GM18861 (cell line): ENCODE measurements at regions not wholly inside any gene's neighbourhood (a gene's known extent, or its start where the extent isn't known, plus 50 kb on each side); places are given as distances from the start of the nearest gene placed in this dataset.
A peak's percentile ranks its signal among the peaks of the same experiment; 100 is the strongest.

Experiments
- ATAC-seq: cut with Tn5 transposase; IDR thresholded peaks from one replicate; pipeline ENCODE4 v1.9.1; 2021; ENCODE audit not compliant: unreplicated experiment

DNA sequence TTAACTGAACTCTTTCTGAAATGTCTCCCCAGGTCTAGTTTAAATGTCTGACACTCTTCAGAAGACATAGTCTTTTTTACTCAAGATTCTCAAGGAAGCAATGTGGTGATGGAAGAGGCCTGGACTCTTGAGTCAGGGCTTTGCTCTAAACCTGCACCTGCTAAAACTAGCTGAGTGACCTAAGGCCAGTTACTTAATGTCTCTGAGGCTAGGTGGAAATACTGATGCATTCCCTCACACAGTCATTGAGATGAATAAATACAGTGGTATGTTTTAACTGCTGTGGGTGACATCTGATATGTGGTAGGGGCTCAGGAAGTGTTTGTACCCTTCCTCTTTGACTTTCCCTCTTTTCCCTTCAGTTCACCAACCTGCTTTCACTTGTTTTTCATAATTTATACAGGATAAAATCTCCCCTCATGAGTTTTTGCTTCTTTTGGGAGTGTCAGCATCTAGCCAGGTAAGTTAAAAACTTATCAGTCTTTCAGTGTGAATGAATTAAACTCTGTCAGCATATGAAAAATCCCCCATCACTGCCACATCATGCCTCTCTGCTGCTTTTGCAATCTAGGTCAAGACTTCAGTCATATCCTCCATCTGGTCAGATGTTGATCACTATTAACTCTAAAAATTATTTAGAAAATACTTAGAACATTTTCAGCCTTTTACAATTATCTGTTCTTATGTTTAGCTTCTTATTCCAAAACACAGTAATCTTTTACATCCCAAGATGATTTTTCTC lies 178.7 kb upstream of the TNFAIP3 start:
- ATAC-seq: no peak

DNA sequence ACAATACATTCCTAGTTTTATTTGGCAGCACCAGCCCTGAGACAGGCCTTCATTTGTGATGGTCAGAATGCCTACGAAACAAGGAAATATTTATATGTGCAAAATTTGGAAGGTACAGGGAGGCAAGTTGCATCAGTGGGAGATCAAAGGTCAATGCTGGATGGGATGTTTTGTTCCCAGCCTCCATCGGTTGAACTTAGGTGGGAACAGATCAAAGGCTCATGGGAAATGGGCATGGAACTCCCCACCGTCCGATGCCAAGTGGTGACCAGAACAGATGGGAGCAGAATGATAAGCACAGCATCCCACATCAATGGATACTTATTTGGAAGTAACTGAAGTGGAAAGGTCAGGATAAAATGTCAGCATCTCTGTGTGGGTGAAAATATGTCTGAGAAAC lies 177.7 kb upstream of the TNFAIP3 start:
- no peak for ATAC-seq

DNA sequence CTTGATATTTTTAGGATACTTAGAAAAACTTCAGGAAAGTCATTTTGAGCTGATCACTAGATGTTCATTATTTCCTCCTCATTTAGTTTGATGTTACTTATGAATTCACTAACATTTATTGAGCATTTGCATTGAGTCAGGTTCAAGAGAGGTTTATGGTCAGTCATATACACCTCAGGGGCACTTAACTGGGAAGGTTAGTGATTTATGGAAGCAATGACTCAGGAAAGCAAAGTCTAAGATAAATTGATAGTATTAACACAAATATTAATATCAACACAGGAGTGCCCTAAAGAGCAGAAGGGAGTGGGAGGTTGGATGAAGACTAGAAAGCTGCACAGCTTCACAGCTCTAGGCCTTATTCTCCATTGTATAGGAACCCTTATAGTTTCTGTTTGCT lies 177.0 kb upstream of the TNFAIP3 start:
- ATAC-seq: no peak

DNA sequence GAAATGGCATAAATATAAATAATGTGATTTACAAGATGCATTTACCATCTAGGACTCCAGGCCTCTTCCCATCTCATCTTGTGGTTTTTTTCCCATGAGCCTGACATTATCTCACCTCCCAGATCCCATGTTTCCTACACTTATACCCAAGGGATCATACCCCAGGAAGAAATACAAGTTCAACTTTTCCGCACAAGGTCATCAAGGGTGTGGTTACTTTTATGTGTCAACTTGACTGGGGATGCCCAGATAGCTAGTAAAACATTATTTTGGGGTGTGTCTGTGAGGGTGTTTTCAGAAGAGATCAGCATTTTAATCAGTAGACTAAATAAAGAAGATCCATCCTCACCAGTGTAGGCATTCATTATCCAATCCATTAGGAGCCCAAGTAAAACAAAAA lies 176.3 kb upstream of the TNFAIP3 start:
- ATAC-seq: no peak

DNA sequence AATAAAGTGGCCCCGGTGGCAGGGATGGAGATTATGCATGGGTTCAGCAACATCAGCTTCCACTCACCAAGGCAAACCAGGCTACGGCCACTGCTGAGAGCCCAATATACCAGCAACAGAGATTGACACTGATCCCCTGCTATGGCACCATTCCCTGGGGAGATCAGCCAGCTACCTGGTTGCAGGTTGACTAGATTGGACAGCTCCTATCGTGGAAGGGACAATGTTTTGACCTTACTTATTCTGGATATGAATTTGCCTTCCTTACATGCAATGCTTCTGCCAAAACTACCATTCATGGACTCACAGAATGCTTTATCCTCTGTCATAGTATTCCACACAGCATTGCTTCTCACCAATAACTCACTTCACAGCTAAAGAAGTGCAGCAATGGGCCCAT lies 174.8 kb upstream of the TNFAIP3 start:
- no peak for ATAC-seq

DNA sequence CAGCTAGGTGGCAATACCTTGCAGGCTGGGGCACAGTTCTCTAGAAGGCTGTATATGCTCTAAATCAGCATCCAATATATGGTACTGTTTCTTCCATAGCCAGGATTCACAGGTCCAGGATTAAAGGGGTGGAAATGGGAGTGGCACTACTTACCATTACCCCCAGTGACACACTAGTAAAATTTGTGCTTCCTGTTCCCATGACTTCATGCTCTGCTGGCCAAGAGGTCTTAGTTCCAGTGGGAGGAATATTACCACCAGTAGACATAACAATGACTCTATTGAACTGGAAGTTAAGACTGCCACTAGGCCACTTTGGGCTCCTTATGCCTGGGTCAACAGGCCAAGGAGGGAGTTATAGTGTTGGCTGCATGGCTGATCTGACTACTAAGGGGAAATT lies 174.3 kb upstream of the TNFAIP3 start:
- ATAC-seq: no peak

DNA sequence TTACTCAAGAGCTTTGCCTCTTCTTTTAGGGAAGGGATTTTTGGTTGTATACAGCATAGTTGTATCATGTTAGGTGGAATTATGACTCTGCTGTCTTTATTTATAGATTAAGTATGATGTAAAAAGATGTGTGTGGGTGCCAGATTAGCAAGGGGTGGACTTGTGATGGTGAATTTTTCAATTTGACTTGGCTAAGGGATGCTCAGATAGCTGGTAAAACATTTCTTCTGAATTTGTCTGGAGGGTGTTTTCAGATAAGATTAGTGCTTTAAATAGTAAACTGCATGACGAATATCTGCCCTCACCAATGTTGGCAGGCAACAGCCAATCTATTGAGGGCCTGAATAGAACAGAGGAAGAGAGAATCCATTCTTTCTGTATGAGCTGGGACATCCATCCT lies 173.3 kb upstream of the TNFAIP3 start:
- no peak for ATAC-seq

DNA sequence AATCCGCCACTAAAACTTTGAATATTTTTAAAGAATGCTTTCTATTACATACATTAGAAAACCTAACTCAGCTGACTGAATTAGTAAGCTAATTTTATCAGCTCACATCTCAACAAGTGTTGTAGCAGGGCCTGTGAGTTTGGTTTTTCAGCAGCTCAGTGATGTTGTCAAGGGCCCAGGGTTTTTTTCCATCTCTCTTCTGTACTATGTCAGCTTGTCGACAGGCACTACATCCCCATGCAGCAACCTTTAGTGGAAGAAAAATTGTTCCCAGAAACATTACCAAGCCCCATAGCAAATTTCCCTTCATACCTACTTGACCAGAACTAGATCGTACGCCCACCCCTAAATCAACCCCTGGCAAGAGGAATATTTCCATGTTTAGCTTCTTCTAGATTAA lies 170.3 kb upstream of the TNFAIP3 start:
- ATAC-seq: no peak

DNA sequence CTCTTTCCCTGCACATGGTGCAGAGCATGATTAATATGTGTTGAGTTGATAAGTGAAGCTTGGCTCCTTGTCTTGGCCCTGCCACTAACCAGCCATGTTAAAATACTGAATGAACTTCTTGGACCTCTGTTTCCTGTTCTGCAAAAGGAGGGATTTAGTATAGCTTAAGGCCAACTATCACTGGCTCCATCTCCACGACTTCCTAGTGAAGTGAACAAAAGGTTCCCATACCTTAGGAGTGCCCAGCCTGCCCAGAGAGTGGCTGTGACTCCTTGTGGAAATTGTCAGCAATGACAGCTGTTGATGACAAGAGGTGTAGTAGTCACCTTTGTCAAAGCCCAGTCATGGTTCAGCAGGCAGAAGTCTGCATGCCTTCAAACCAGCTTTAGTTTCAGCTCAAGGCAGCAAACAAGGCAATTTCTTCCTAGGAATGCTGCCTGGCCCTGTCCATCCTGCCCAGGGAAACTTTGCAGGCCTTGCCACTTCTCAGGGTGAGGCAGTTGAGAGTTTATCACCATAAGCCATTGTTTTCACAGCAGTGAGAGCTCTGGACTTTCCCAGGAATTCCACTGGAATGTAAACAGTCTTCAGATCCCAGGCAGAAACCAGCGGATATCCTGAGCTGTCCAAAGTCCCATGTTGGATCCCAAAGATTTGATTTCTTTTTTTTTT lies 169.7 kb upstream of the TNFAIP3 start:
- peak; percentile 66 for ATAC-seq

DNA sequence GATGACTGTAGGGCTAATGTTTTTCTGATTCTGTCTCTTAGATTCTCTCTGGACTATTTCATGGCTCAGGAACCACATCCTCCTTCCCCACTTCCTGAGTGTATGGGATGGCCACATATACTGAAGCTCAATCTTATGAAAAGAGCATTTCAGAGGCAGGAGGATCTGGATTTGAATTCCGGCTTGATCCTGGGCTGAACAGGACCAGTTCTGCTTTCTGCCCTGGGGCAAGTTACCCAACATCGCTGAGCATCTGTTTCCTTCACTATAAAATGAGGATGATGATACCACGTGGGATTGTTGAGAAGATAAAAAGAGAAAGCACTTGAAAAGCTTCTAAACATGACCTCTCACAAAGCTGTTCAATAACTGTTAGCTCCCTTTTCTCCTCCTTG lies 168.4 kb upstream of the TNFAIP3 start:
- ATAC-seq: no peak

DNA sequence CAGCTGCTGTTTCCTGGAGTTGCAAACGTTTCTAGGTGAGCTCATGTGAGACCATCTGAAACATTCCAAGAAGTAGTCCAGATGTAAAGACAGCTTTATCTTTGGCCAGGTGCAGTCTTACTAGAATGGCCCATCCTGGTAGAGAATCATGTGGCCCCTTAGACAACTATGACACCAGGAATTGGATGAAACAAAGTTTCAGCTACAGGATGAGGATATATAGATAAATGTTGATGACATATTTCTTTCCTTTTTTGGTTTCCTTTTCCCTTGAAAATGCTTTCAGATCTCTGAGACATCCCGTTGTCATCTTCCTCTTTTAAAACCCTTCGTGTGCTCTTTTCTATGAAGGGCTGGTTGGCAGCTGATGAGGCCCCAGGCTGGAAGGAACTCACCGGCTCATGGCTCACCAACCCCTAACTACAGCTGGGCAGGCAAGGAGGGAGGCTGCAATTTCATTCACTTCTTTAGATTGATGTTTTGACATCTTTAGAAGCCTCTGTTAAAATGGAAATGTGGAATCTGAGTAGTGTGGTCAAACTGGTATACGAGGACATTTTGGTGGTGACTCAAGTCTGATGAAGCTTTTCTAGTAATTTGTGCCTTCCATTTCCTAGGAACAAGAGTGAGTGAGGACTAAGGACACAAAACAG lies 167.9 kb upstream of the TNFAIP3 start:
- ATAC-seq: no peak

DNA sequence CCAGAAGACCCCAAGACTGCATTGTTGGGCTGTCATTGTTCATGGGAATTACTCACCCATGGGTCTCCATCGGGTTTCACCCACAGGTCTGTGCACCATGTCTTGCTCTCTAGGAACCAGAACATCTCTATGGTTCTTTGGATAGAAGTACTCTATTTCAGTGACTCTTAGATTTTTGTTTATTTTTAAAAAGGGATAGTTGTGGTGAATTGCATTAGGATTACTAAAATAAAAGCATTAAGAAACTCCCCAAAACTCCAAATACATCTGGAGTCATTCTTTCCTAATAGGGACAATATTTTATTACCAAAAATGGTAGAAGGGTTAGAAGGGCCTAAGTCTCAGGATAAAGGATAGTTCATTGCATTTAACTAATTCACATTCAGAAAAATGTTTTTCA lies 166.9 kb upstream of the TNFAIP3 start:
- no peak for ATAC-seq

DNA sequence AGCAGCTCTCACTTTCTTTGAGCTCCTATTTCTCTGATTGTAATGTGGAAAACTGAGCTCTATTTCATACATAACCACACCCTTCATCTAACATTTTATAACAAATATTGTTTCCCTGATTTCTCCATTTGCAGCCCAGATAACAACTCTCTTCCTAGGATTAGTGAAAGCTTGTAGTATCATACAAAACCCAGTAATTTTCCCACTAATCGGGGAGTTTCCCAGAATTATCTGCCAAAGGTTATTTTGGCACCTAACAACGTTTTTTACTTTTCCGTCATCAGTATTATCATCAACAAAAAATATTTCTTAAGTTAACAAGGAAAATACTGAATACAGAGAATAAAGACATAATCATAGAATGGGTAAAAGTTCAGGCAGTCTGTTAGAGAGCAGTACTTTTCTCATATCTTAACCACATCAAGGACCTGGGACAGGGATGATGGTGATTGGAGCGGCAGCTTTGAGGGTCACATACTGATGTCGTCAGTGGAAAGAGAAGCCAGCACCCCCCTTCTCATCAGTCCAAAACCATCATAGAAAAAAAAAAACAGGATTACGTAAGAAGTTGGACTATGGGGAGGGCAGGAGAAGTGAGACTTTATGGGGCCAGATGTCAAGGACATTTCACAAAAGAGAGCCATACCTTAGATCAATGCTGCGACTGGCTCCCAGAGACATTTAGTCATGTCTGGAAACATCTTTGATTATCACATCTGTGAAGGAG lies 166.1 kb upstream of the TNFAIP3 start:
- no peak for ATAC-seq

DNA sequence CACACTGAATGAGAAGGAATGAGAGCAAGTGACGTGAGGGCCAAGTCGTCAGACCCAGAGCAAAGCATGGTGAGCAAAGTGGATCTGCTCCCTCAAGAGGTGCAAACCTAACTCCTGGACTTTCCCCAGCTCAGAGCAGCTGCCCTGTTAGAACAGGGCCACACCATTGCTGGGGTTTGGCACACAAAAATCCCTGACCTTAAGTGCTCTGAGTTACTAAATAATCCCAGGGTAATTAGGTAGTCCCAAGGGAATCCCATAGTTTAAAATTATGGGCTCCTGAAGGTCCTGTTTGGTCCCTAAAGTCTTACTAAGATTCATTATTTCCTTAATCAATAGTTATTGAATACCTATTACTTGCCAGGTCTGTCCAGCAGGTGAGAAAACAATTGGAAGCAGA lies 165.1 kb upstream of the TNFAIP3 start:
- no peak for ATAC-seq

DNA sequence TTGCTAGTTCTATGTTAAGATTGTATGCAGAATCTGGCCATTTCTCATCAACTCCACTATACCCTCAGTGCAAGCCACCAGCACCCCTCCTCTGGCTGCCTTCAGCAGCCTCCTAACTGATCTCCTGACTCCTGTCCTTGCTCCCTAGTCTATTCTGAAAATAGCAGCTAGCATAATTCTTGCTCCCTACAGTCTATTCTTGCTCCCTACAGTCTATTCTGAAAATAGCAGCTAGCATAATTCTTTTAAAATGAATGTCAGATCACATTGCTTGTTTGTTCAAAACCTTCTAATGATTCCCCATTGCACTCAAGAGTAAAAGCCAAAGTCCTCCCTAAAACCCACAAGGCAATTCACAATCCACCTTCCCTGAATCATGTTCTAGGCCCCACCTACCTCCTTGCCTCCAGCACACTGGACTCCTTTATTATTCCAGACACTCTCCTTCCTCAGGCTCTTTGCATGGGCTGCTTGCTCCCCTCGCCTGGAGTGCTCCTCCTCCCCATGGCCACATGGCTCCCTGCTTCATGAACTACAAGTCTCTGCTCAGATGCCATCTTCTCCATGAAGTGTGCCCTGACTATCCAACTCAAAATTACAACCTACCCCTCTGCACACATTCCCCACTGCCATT lies 164.2 kb upstream of the TNFAIP3 start:
- ATAC-seq: no peak

DNA sequence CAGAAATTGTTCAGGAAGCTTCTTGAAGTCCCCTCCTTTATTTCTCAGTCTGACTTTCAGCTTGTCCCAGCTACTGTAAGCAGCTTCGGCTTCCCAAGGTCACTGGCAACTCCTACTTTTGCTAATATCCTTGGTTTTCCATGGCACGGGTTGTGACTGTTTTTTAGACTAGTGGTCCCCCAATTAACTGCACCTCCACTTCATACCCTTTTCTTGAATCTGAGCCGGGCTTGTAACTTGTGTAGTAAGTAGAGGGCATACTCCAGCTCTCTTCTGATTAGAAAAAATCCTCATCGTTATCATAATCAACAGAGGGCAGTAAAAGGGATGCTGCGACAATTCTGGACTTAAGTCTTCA lies 162.3 kb upstream of the TNFAIP3 start:
- no peak for ATAC-seq

DNA sequence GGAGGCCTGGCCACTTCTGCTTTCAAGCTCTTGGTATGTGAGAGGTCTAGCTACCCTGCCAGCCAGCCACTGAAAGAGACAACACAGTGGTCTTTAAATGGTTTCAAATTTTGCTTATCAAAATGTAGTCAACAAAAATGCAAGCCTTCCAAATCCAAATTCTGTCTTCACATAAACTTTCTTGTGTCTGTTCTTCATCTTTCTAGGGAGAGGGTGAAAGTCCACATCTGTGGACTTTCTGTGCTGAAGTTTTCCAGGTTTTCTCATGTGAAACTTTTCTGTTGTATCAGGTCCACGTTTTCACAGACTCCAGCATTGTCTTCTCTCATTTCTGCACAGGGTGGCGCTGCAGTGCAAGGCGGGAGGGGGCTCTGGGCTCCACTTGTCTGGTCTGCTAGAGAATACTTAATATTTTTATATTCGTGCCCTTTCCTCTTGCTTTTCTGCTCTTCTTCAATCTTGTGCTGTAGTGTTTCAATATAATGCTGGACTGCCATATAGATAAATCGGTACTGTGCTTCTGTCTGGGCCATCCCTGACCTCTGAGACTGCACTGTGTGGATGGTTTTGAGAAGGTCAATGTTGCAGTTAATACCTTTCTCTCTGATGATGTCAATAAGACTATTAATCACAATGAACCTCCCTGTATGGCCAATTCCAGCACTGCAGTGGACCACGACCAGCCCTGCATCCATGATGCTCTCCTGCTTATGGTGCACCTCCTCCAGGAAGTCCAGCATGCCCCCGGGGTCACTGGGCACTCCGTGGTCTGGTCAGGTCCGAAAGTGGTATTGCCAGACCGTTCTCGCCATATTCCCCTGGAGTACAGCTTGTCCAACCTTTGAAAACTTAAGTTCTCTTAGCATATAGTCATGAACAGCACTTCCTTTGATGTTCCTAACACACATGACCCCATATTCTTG lies 161.6 kb upstream of the TNFAIP3 start:
- ATAC-seq: no peak

DNA sequence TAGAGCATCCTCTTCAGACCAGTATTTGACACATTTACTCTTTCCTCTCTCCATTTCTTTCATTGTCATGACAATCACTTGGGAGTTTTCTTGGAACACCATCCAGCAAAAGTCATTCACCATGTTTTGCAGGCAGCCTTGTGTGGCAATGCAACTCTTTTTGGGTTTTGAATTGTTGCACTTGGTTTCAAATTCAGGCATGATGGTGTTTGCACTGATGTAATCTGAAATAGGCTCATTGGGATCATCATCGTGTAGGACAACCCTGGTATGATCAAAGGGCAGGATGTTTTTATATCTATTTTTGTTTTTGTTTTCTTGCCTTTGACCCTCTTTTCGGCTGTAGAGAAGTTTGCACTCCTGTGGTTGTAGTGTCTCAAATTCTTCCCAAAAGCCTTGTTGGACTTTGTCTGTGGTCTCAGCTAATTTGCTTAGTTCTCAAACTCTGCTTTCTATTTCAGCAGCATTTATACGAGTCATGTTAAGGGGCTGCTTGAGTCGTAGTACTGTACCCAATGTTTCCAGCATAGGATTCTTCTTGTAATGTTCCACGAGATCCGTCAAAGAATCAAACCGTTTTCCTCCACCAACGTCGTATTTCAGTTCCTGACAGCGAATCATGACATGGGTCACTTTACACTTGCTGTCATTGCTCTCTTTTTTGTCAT lies 160.8 kb upstream of the TNFAIP3 start:
- ATAC-seq: no peak

DNA sequence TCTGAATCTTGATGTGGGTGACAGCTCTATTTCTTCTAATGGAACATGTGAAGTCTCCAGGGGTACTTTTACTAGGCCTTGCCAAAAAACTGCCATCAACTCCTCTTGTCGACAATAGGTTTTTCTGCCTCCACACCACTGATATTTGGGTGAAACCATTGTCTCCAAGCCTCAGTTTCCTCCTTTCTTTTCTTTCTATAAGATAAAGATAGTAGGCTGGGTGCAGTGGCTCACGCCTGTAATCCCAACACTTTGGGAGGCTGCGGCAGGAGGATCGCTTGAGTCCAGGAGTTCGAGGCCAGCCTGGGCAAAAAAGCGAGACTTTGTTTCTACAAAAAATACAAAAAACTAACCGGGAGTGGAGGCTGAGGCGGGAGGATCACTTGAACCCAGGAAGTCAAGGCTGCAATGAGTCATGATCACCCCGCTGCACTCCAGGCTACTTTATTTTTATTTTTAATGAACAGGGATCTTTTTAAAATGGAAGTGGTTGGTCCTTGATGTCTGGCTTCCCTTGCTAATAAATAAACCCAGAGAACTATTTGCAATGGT lies 159.9 kb upstream of the TNFAIP3 start:
- no peak for ATAC-seq
